ENCODE measurements at regions not wholly inside any gene's neighbourhood (a gene's known extent, or its start where the extent isn't known, plus 50 kb on each side); places are given as distances from the start of the nearest gene placed in this dataset.

DNA sequence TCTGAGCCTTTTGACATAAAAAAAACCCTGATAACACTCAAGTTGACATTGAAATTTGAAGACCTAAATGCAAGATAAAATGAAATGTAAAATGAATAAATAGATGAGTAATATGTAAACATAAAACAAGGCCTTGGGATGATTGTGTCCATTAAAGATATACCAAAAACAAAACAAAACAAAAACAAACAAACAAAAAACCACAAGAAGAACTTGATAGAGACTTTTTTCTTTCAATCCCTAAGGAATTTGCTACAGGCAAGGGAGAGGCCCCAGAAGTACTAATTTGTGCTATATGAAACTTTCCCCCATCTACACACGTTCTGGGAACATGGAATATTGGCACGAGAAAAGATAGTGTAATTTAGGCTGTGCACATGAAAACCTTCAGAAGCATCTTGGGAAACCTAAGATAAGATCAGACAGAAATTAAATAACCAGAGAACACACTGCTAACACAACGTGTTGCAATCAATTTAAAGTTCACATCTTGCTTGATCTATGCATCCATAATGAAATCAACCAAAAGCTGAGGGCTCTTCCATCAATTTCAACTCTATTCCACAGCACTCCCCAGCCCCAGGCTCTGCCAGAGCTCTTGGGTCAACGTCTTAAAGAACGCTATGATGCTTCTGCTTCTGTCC, 201.1 kb upstream of the RREB1 start:
- TF ChIP-seq, protein P1, sequence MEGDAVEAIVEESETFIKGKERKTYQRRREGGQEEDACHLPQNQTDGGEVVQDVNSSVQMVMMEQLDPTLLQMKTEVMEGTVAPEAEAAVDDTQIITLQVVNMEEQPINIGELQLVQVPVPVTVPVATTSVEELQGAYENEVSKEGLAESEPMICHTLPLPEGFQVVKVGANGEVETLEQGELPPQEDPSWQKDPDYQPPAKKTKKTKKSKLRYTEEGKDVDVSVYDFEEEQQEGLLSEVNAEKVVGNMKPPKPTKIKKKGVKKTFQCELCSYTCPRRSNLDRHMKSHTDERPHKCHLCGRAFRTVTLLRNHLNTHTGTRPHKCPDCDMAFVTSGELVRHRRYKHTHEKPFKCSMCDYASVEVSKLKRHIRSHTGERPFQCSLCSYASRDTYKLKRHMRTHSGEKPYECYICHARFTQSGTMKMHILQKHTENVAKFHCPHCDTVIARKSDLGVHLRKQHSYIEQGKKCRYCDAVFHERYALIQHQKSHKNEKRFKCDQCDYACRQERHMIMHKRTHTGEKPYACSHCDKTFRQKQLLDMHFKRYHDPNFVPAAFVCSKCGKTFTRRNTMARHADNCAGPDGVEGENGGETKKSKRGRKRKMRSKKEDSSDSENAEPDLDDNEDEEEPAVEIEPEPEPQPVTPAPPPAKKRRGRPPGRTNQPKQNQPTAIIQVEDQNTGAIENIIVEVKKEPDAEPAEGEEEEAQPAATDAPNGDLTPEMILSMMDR (IDR thresholded peaks at IDR 0.05; ENCODE audit: borderline replicate concordance, control extremely low read depth, extremely low read depth, insufficient read depth, missing control alignments) = no peak
- in situ Hi-C loops (cut with MboI; ENCODE audit: low sequenced_read_pairs, unreplicated experiment) = no loop called here
- DNase-seq (ENCODE audit: low spot score) = no peak

- no peak for DNase-seq (ENCODE audit: low spot score)
- in situ Hi-C loops (cut with MboI; ENCODE audit: low sequenced_read_pairs, unreplicated experiment) = no loop called here
- TF ChIP-seq, protein P1 (IDR thresholded peaks at IDR 0.05; ENCODE audit: borderline replicate concordance, control extremely low read depth, extremely low read depth, insufficient read depth, missing control alignments) = no peak
These were observed 200.5 kb upstream of the RREB1 start for GRCh38 chr6:6907286-6907685.

- TF ChIP-seq, protein P1 (IDR thresholded peaks at IDR 0.05; ENCODE audit: borderline replicate concordance, control extremely low read depth, extremely low read depth, insufficient read depth, missing control alignments) = no peak
- in situ Hi-C loops (cut with MboI; ENCODE audit: low sequenced_read_pairs, unreplicated experiment) = no loop called here
- DNase-seq (ENCODE audit: low spot score) = no peak
These were observed 199.6 kb upstream of the RREB1 start for GRCh38 chr6:6908121-6908520.

DNA sequence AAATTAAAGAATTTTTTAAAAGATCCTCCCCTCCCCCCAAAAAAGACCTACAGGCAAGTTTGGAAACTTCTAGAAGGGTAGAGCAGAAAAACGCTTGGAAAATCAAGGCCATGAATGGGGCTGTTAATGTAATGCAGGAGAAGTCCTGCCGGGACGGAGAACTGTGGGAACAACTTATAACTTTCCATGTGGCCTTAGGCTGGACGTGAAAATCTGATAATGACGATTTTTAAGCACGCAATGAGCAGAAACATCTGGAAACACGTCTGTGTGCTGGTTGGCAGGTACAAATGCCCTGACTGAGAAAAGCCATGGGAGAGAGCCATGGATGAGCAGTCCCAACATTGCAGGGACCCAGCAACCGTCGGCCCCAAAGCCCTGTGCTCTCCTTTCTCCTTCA, 198.7 kb upstream of the RREB1 start:
- TF ChIP-seq, protein P1 (IDR thresholded peaks at IDR 0.05; ENCODE audit: borderline replicate concordance, control extremely low read depth, extremely low read depth, insufficient read depth, missing control alignments) = no peak
- in situ Hi-C loops (cut with MboI; ENCODE audit: low sequenced_read_pairs, unreplicated experiment) = no loop called here
- no peak for DNase-seq (ENCODE audit: low spot score)

DNA sequence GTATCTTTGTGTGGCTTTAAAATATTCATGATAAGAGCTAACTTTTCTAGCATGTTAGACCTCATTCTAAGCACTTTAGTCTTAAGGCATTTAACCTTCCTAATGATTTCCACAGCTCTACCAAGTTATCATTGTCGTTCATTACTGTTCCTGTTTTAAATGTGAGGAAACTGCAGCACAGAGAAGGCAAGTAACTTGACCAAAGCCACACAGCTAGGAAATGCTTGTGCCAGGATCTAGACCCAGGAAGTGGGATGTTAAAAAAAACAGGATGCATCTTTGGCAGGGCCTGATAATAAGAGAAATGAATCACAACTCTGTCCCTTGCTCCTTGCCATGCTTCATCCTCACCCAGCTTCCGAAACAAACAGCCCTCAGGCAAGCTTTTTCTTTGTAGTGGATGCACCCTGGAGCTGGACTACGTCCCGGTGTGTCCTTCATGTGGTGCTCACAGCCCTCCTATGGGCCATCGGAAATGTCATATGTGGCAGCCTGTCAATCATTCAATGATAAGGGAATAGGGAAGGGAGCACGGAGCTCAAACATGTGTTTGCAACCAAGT, 196.9 kb upstream of the RREB1 start:
- DNase-seq (ENCODE audit: low spot score) = no peak
- TF ChIP-seq, protein P1 (IDR thresholded peaks at IDR 0.05; ENCODE audit: borderline replicate concordance, control extremely low read depth, extremely low read depth, insufficient read depth, missing control alignments) = no peak
- in situ Hi-C loops (cut with MboI; ENCODE audit: low sequenced_read_pairs, unreplicated experiment) = no loop called here

DNA sequence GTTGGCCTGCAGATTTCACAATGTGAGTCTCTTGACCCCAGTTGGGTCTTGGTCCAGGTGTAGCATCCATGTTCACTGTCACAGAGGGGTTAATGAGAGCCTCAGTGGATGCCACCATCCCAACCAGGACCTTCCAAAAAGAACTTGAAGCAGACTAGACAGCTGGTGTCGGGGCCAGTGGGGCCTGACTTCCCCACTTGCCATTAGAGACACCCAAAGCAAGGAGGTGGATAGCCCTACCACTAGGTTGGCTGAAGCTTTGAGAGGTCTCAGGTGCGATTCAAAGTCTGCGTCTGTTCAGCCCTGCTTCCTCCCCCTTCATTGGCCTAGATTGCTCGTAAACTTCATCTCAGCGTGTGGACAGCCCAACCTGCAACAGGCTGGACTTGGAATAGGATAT, 196.4 kb upstream of the RREB1 start:
- DNase-seq (ENCODE audit: low spot score) = no peak
- in situ Hi-C loops (cut with MboI; ENCODE audit: low sequenced_read_pairs, unreplicated experiment) = no loop called here
- TF ChIP-seq, protein P1 (IDR thresholded peaks at IDR 0.05; ENCODE audit: borderline replicate concordance, control extremely low read depth, extremely low read depth, insufficient read depth, missing control alignments) = no peak

Measured in GM13976 (cell line).